DND-41 (cell line): ENCODE measurements at regions not wholly inside any gene's neighbourhood (a gene's known extent, or its start where the extent isn't known, plus 50 kb on each side); places are given as distances from the start of the nearest gene placed in this dataset.

Source experiments
- ATAC-seq: fragments of 200-7000 bp; cut with Tn5 transposase; 3 replicates; pipeline ENCODE4 v1.9.1; 2021; ENCODE audit warnings: low read depth; ENCODE audit not compliant: insufficient read depth
- DNase-seq: peaks from one replicate; pipeline ENCODE4 v3.0.0-alpha.2; 2020
- H2AFZ ChIP-seq: 2 replicates; pipeline ENCODE4 v1.6.0; 2012; ENCODE audit warnings: low read depth, low read length
- H3K27ac ChIP-seq: 2 replicates; pipeline ENCODE4 v1.5.1; 2012; ENCODE audit warnings: low read length, inconsistent platforms
- H3K27me3 ChIP-seq: fragments of 200-600 bp; sonication (generic); 2 replicates; pipeline ENCODE4 v1.6.0; 2012; ENCODE audit warnings: low read length, mild to moderate bottlenecking, inconsistent platforms; ENCODE audit not compliant: insufficient read depth, poor library complexity
- H3K36me3 ChIP-seq: 2 replicates; pipeline ENCODE4 v1.5.1; 2012; ENCODE audit warnings: low read length, inconsistent platforms; ENCODE audit not compliant: insufficient read depth
- H3K4me1 ChIP-seq: 2 replicates; pipeline ENCODE4 v1.5.1; 2012; ENCODE audit warnings: mild to moderate bottlenecking, low read length; ENCODE audit not compliant: insufficient read depth
- H3K4me2 ChIP-seq: 2 replicates; pipeline ENCODE4 v1.6.0; 2012; ENCODE audit warnings: mild to moderate bottlenecking, moderate library complexity, low read length, inconsistent platforms; ENCODE audit not compliant: insufficient read depth
- H3K4me3 ChIP-seq, 2 experiments: fragments of 200-600 bp in 1 of 2; shearing (Covaris generic) in 1 of 2; 2 replicates each; pipeline ENCODE4 v1.5.1; 2012 to 2016; ENCODE audit warnings: inconsistent platforms in 2 of 2, low read length in 2 of 2, mild to moderate bottlenecking in 2 of 2, low read depth in 1 of 2, moderate library complexity in 1 of 2
- H3K79me2 ChIP-seq: 2 replicates; pipeline ENCODE4 v1.6.0; 2012; ENCODE audit warnings: low read length, inconsistent platforms; ENCODE audit not compliant: insufficient read depth
- H3K9ac ChIP-seq: 2 replicates; pipeline ENCODE4 v1.6.0; 2012; ENCODE audit warnings: low read depth, mild to moderate bottlenecking, inconsistent platforms, low read length, moderate library complexity
- H3K9me3 ChIP-seq: 2 replicates; pipeline ENCODE4 v1.5.1; 2012; ENCODE audit warnings: low read length, moderate library complexity, mild to moderate bottlenecking, inconsistent platforms; ENCODE audit not compliant: insufficient read depth, severe bottlenecking
- H4K20me1 ChIP-seq: 2 replicates; pipeline ENCODE4 v1.6.0; 2012; ENCODE audit warnings: low read length; ENCODE audit not compliant: insufficient read depth
- EZH2 ChIP-seq: IDR thresholded peaks from 3 replicates; pipeline ENCODE4 v1.6.1; 2012; ENCODE audit warnings: borderline replicate concordance, low read depth, mild to moderate bottlenecking, moderate library complexity, low read length, inconsistent platforms; ENCODE audit not compliant: severe bottlenecking
- TF ChIP-seq, protein P1 (sequence below): IDR thresholded peaks from 2 replicates; pipeline ENCODE4 v1.5.1; 2012; ENCODE audit warnings: borderline replicate concordance, low read length, moderate library complexity, mild to moderate bottlenecking; ENCODE audit not compliant: poor library complexity, severe bottlenecking; ENCODE audit errors: extremely low read depth

DNA sequence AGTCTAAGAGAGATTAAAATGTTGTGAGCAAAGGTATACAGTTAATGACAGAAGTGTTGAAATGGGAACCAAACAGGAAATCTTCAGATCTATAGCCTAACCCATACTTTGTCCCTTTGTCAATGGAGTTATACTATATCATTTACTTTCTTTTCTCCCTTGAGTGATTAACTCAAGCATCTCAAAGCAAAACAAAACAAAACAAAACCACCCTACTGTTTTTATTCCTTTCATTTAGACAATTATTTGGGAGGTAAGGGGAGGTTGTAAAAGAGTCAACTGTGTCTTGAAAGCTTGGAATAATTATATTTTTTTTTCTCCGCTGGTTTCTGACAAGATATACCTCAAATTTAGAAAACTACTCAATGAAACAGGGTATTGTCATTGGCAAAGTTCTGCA lies 139.8 kb upstream of the HMGN3 start:
- Histone ChIP-seq H3K9ac (no peak overlapping the region), H3K4me1 (peaks cover 2% of the 10 kb centered on the region; the same call in 1 of the 2 replicates), H2AFZ (no peak overlapping the region), H3K36me3 (no peaks in the 10 kb centered on the region), H4K20me1 (no peaks in the 10 kb centered on the region), H3K9me3 (peaks cover 9% of the 10 kb centered on the region), H3K79me2 (no peaks in the 10 kb centered on the region), H3K27me3 (no peaks in the 10 kb centered on the region), H3K4me2 (no peak overlapping the region), H3K27ac (no peak overlapping the region), H3K4me3 (no peak overlapping the region)
- no peak for ATAC-seq
- no peak for DNase-seq
- TF ChIP-seq EZH2: no peak
- TF ChIP-seq, protein P1, sequence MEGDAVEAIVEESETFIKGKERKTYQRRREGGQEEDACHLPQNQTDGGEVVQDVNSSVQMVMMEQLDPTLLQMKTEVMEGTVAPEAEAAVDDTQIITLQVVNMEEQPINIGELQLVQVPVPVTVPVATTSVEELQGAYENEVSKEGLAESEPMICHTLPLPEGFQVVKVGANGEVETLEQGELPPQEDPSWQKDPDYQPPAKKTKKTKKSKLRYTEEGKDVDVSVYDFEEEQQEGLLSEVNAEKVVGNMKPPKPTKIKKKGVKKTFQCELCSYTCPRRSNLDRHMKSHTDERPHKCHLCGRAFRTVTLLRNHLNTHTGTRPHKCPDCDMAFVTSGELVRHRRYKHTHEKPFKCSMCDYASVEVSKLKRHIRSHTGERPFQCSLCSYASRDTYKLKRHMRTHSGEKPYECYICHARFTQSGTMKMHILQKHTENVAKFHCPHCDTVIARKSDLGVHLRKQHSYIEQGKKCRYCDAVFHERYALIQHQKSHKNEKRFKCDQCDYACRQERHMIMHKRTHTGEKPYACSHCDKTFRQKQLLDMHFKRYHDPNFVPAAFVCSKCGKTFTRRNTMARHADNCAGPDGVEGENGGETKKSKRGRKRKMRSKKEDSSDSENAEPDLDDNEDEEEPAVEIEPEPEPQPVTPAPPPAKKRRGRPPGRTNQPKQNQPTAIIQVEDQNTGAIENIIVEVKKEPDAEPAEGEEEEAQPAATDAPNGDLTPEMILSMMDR: no peak

DNA sequence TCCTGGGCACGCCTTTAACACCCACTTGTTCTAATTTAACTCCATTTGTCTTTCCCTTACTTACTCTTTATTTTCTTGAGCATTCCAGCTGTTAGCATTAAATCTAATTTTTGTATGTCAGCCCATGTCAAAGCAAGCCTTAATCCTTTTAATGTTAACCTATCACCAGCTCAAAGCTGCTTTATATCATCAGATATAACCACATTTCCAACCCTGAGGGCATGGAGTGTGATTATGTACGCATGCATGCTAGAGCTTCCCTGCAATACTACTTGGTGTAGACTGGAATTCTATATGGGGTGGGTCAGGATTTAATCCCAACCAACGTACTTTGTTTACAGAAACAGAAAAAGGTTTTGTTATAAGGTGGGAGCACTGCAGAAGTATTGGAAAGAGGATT lies 139.4 kb upstream of the HMGN3 start:
- no peak overlapping the region for H3K27ac ChIP-seq
- no peak for ATAC-seq
- H2AFZ ChIP-seq: no peak overlapping the region

DNA sequence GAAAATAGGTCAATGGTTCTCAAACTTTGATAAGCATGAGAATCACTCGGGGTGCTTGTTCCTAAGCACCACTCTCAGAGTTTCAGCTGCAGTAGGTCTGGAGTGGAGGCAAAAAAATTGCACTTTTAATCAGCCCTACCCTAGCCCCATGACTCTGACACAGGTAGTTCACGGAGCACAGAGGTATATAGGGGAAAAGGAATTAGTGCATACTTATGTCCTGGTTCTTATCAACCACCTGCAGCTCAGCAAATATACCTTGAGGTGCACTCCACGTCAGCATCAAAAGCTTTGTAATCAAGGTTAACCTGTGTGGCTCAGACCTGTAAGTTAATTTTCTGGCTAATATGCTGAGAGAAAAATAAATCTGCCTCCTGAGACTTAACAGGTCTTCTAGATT lies 138.8 kb upstream of the HMGN3 start:
- H3K4me1 ChIP-seq: peaks cover 2% of the 10 kb centered on the region; the same call in 1 of the 2 replicates
- no peaks in the 10 kb centered on the region for H3K27me3 ChIP-seq
- no peaks in the 10 kb centered on the region for H3K36me3 ChIP-seq
- no peak overlapping the region for H3K9ac ChIP-seq
- no peak overlapping the region for H3K4me2 ChIP-seq
- no peak for ATAC-seq
- H3K79me2 ChIP-seq: no peaks in the 10 kb centered on the region
- DNase-seq: no peak
- H4K20me1 ChIP-seq: no peaks in the 10 kb centered on the region
- H3K9me3 ChIP-seq: peaks cover 19% of the 10 kb centered on the region
- TF ChIP-seq, protein P1: no peak
- TF ChIP-seq EZH2: no peak
- no peak overlapping the region for H3K4me3 ChIP-seq
- H2AFZ ChIP-seq: no peak overlapping the region
- no peak overlapping the region for H3K27ac ChIP-seq

More for the DNA sequence above, 139.4 kb upstream of the HMGN3 start:
- Histone ChIP-seq H3K79me2 (no peaks in the 10 kb centered on the region), H3K27me3 (no peaks in the 10 kb centered on the region), H3K9me3 (peaks cover 12% of the 10 kb centered on the region), H4K20me1 (no peaks in the 10 kb centered on the region), H3K36me3 (no peaks in the 10 kb centered on the region), H3K4me3 (no peak overlapping the region), H3K4me1 (peaks cover 2% of the 10 kb centered on the region; the same call in 1 of the 2 replicates), H3K4me2 (no peak overlapping the region), H3K9ac (no peak overlapping the region)
- no peak for TF ChIP-seq EZH2
- TF ChIP-seq, protein P1: no peak
- no peak for DNase-seq

DNA sequence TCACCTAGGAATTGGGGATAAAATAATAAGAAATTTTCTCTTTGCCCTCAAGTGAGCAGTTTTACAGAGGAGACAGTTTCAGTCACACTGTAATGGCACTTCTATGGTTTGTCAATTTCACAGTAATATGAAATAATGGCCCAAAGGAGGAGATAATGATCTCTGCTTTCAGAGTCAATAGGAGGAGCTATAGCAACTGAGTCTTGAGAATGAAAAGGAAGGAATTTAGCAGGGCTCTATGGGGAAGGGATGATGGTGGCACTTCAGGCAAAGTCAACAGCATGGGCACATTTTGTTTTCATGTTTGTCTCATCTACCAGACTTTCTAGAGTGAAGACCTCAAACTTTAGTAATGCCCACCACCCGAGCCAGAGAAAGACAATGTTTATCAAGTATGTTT lies 138.3 kb upstream of the HMGN3 start:
- H3K27ac ChIP-seq: no peak overlapping the region
- ATAC-seq: no peak
- H3K4me3 ChIP-seq: no peak overlapping the region
- peaks cover 1% of the 10 kb centered on the region; the same call in 1 of the 2 replicates for H3K4me1 ChIP-seq
- DNase-seq: no peak
- H3K9ac ChIP-seq: no peak overlapping the region
- no peaks in the 10 kb centered on the region for H3K27me3 ChIP-seq
- H3K79me2 ChIP-seq: no peaks in the 10 kb centered on the region
- H3K9me3 ChIP-seq: peaks cover 20% of the 10 kb centered on the region
- no peak for TF ChIP-seq EZH2
- H3K4me2 ChIP-seq: no peak overlapping the region
- H2AFZ ChIP-seq: no peak overlapping the region
- H4K20me1 ChIP-seq: no peaks in the 10 kb centered on the region
- no peaks in the 10 kb centered on the region for H3K36me3 ChIP-seq
